ENCODE measurements at regions not wholly inside any gene's neighbourhood (a gene's known extent, or its start where the extent isn't known, plus 50 kb on each side); places are given as distances from the start of the nearest gene placed in this dataset. TPM values are rescaled to one million over a fixed set of nuclear protein-coding genes. Genes with fewer than 3 reads are reported as not detected.

- WGBS, 2 donors, result 71 to 87% methylated on average over 2 of the region's 2 CpGs
Observed at GRCh38 chr4:134276476-134276875, 74.9 kb upstream of the PABPC4L start.

DNA sequence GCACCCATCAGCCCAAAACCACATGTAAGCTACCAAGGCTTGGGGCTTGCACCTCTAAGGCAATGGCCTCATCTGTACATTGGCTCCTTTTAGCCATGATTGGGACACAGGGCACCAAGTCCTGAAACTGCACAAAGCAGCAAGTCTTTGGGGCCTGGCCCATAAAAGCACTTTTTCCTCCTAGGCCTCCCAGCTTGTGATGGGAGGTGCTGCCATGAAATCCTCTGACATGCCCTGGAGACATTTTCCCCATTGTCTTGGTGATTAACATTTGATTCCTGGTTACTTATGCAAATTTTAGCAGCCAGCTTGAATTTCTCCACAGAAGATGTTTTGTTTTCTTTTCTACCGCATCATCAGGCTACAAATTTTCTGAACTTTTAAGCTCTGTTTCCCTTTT lies 58.5 kb upstream of the PABPC4L start:
- Histone ChIP-seq H3K9me3 (no peaks in the 10 kb centered on the region), H3K4me1 (no peaks in the 10 kb centered on the region), H3K27ac (no peak overlapping the region), H3K27me3 (no peaks in the 10 kb centered on the region), H3K36me3 (no peaks in the 10 kb centered on the region), H3K4me3 (replicated peaks in 1 of 3) (no peak overlapping the region)
- intact Hi-C loops (cut with DNase I), result no loop called here
- no peak for TF ChIP-seq POLR2A (IDR thresholded peaks at IDR 0.05)
- TF ChIP-seq, protein P1, sequence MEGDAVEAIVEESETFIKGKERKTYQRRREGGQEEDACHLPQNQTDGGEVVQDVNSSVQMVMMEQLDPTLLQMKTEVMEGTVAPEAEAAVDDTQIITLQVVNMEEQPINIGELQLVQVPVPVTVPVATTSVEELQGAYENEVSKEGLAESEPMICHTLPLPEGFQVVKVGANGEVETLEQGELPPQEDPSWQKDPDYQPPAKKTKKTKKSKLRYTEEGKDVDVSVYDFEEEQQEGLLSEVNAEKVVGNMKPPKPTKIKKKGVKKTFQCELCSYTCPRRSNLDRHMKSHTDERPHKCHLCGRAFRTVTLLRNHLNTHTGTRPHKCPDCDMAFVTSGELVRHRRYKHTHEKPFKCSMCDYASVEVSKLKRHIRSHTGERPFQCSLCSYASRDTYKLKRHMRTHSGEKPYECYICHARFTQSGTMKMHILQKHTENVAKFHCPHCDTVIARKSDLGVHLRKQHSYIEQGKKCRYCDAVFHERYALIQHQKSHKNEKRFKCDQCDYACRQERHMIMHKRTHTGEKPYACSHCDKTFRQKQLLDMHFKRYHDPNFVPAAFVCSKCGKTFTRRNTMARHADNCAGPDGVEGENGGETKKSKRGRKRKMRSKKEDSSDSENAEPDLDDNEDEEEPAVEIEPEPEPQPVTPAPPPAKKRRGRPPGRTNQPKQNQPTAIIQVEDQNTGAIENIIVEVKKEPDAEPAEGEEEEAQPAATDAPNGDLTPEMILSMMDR (IDR thresholded peaks at IDR 0.05), result no peak
- WGBS, 2 donors, result 91 to 98% methylated on average over 1 of the region's 1 CpG
- DNase-seq, result no peak

More at GRCh38 chr4:134276476-134276875, 74.9 kb upstream of the PABPC4L start:
- intact Hi-C loops (cut with DNase I), result no loop called here
- no peak for TF ChIP-seq POLR2A (IDR thresholded peaks at IDR 0.05)
- TF ChIP-seq, protein P1 (IDR thresholded peaks at IDR 0.05), result no peak
- DNase-seq, result no peak
- H3K4me1 ChIP-seq, result no peaks in the 10 kb centered on the region
- H3K4me3 ChIP-seq (replicated peaks in 1 of 3), result no peak overlapping the region
- no peaks in the 10 kb centered on the region for H3K27me3 ChIP-seq
- no peak overlapping the region for H3K27ac ChIP-seq
- H3K9me3 ChIP-seq, result no peaks in the 10 kb centered on the region
- no peaks in the 10 kb centered on the region for H3K36me3 ChIP-seq

Small RNAs in the stretch of these regions (small RNA-seq; reads per million reads assigned to genes)
- not detected for gene AC104619.4
- not detected for gene RF00026

Measured in thyroid gland (tissue), 4 donors.